ENCODE measurements at regions not wholly inside any gene's neighbourhood (a gene's known extent, or its start where the extent isn't known, plus 50 kb on each side); places are given as distances from the start of the nearest gene placed in this dataset.

DNA sequence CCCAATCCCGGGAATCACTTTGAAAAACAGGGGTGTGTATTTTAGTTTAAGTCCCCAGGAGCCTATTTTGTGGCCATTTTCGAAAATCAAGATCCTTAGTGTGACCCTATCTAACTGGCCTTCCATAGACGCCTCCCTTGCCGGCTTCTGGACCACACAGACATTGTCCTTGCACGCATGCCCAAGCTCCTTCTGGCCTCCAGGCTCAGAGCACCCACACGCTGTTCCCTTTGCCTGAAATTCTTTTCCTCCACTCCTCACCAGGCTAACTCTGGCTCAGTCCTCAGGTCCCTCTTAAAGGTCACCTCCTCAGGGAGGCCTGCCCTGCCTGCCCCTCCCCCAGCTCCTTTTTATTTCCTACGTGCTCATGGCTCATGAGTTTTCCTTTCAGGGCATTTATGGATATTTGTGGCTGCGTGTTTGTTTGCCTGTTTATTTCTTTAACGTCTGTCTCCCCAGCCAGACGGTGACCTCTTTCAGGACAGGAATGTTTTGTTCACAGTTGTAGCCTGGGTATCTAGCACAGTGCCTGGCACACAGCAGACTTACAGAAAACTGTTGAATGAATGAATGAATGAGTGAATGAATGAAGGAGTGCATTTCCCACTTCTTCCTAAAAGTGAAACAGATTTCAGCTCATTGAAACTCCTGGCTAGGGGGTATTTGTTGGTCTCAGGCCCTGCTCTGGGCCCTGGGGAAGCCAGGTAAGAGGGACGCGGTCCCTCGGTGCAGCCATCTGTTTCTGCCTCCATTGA lies 79.1 kb upstream of the IER5L start:
- H3K9me3 ChIP-seq (ENCODE audit: control insufficient read depth in 4 of 4, insufficient read depth in 3 of 4, low read length in 3 of 4) = peaks cover 0 to 2% (median 0%) of the 10 kb centered on the region in 4 donors
- no peak overlapping the region for H3K27ac ChIP-seq (ENCODE audit: low read depth in 1 of 2, low read length in 1 of 2)
- no peak overlapping the region for H3K9ac ChIP-seq (ENCODE audit: insufficient read depth in 1 of 2, low read length in 2 of 2)
- TF ChIP-seq CTCF (IDR thresholded peaks at IDR 0.05; ENCODE audit: control extremely low read depth, extremely low read depth) = no peak
- H3K4me1 ChIP-seq (ENCODE audit: control insufficient read depth in 5 of 5, insufficient read depth in 5 of 5, low read length in 5 of 5) = peaks cover 0 to 15% (median 0%) of the 10 kb centered on the region in 5 donors
- H3K4me3 ChIP-seq = no peak overlapping the region
- no peaks in the 10 kb centered on the region for H3K36me3 ChIP-seq (ENCODE audit: control insufficient read depth in 4 of 4, insufficient read depth in 4 of 4, low read length in 4 of 4)
- ATAC-seq (ENCODE audit: insufficient read depth, low FRiP score) (no peak), DNase-seq (no peak)
- 87 to 88% methylated on average over 13 of the region's 13 CpGs for WGBS, 2 donors
- H3K27me3 ChIP-seq (ENCODE audit: control insufficient read depth in 3 of 3, insufficient read depth in 3 of 3, low read length in 2 of 3) = peaks cover 0 to 12% (median 6%) of the 10 kb centered on the region in 3 donors

DNA sequence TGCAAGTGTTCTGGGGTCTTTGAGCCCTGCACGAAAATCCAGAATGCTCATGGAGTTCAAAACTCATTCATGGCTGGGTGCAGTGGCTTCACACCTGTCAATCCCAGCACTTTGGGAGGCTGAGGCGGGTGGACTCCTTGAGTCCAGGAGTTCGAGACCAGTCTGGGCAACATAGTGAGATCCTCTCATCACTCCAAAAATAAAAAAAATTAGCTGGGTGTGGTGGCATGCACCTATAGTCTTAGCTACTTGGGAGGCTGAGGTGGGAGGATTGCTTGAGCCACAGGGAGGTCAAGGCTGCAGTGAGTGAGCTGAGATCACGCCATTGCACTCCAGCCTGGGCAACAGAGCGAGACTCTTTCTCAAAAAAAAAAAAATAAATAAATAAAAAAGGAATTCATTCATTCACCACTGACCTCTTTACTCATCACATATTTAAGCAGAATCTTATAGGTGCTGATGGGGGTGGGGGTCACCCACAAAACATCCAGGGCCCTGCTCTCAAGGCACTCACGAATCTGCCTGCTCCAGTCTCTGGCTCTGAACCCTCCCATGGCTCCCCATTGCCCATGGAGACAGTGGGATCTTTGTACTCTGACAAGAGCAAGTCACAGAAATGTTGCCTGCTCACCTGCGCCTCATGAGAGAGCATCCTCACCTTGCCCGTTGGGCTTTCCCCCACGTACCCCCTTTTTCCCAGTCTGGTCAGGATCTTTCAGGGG lies 76.7 kb upstream of the IER5L start:
- DNase-seq (no peak), ATAC-seq (ENCODE audit: insufficient read depth, low FRiP score) (no peak)
- H3K27me3 ChIP-seq (ENCODE audit: control insufficient read depth in 3 of 3, insufficient read depth in 3 of 3, low read length in 2 of 3) = peaks cover 0 to 10% (median 6%) of the 10 kb centered on the region in 3 donors
- TF ChIP-seq CTCF (IDR thresholded peaks at IDR 0.05; ENCODE audit: control extremely low read depth, extremely low read depth) = no peak
- no peak overlapping the region for H3K4me3 ChIP-seq
- no peak overlapping the region for H3K27ac ChIP-seq (ENCODE audit: low read depth in 1 of 2, low read length in 1 of 2)
- peaks cover 0 to 15% (median 0%) of the 10 kb centered on the region in 5 donors for H3K4me1 ChIP-seq (ENCODE audit: control insufficient read depth in 5 of 5, insufficient read depth in 5 of 5, low read length in 5 of 5)
- 86 to 88% methylated on average over 9 of the region's 9 CpGs for WGBS, 2 donors
- H3K9ac ChIP-seq (ENCODE audit: insufficient read depth in 1 of 2, low read length in 2 of 2) = no peak overlapping the region
- peaks cover 0 to 2% (median 0%) of the 10 kb centered on the region in 4 donors for H3K9me3 ChIP-seq (ENCODE audit: control insufficient read depth in 4 of 4, insufficient read depth in 3 of 4, low read length in 3 of 4)
- no peaks in the 10 kb centered on the region for H3K36me3 ChIP-seq (ENCODE audit: control insufficient read depth in 4 of 4, insufficient read depth in 4 of 4, low read length in 4 of 4)

GRCh38 chr9:129253803-129254381 lies 75.8 kb upstream of the IER5L start:
- 48 to 65% methylated on average over 23 of the region's 23 CpGs for WGBS, 2 donors
- no peak for TF ChIP-seq CTCF (IDR thresholded peaks at IDR 0.05; ENCODE audit: control extremely low read depth, extremely low read depth)
- Histone ChIP-seq H3K36me3 (ENCODE audit: control insufficient read depth in 4 of 4, insufficient read depth in 4 of 4, low read length in 4 of 4) (no peaks in the 10 kb centered on the region), H3K27ac (ENCODE audit: low read depth in 1 of 2, low read length in 1 of 2) (peak overlapping the region in 1 of 2 donors; percentile 9), H3K9ac (ENCODE audit: insufficient read depth in 1 of 2, low read length in 2 of 2) (no peak overlapping the region), H3K4me3 (no peak overlapping the region), H3K27me3 (ENCODE audit: control insufficient read depth in 3 of 3, insufficient read depth in 3 of 3, low read length in 2 of 3) (peaks cover 0 to 5% (median 3%) of the 10 kb centered on the region in 3 donors), H3K9me3 (ENCODE audit: control insufficient read depth in 4 of 4, insufficient read depth in 3 of 4, low read length in 3 of 4) (peaks cover 0 to 2% (median 0%) of the 10 kb centered on the region in 4 donors), H3K4me1 (ENCODE audit: control insufficient read depth in 5 of 5, insufficient read depth in 5 of 5, low read length in 5 of 5) (peaks cover 0 to 15% (median 0%) of the 10 kb centered on the region in 5 donors)
- peak; percentile 29 to 58 (median 43) for DNase-seq
- no peak for ATAC-seq (ENCODE audit: insufficient read depth, low FRiP score)

All from lung (tissue), 11 donors.